ENCODE measurements at regions not wholly inside any gene's neighbourhood (a gene's known extent, or its start where the extent isn't known, plus 50 kb on each side); places are given as distances from the start of the nearest gene placed in this dataset.

DNA sequence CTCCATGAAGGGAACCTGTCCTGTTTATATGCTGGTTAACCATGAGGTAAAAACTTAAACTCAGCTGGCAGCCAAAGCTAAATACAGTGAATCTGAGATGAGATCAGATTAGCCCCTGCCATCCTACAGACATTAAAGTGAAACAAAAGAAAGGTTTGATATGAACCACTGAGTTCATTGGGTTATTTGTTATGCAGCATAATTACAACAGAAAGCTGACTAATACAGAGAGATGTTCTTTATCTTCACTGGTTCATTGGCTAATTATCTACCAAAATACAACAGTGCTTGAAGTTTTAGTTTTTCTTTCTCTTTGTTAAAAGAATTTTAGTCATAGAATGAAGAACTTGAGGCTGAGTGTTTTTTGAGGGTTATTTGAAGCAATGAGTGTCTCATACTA lies 307.6 kb upstream of the FERMT1 start:
- TF ChIP-seq CTCF (IDR thresholded peaks at IDR 0.05; ENCODE audit: low read depth, low read length), result no peak
- no peak overlapping the region for H3K4me3 ChIP-seq (ENCODE audit: low read depth, low read length)

GRCh38 chr20:6426287-6426891 lies 303.6 kb upstream of the FERMT1 start:
- H3K4me3 ChIP-seq (ENCODE audit: low read depth, low read length), result no peak overlapping the region
- no peak for TF ChIP-seq CTCF (IDR thresholded peaks at IDR 0.05; ENCODE audit: low read depth, low read length)

- H3K4me3 ChIP-seq (ENCODE audit: low read depth, low read length), result no peak overlapping the region
- no peak for TF ChIP-seq CTCF (IDR thresholded peaks at IDR 0.05; ENCODE audit: low read depth, low read length)
These were observed 298.8 kb upstream of the FERMT1 start for GRCh38 chr20:6421321-6422248.

DNA sequence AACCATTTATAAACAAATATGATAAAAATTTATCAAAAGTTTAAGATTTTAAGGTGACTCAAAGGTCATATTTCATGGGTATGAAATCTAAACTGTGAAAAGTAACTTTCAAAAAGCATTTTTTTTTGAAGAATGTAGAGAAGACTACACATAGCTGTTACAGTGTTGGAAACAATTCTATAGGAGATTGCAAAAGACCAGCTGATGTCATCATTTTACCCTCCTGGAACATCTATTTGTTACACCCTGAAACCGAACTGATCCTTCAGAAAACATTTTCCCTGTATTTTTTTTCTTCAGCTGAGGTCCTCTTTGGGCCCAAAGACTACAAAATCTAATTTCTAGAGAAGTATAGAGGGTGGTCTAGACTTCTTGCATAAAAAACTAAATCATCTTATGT lies 297.5 kb upstream of the FERMT1 start:
- H3K4me3 ChIP-seq (ENCODE audit: low read depth, low read length), result no peak overlapping the region
- no peak for TF ChIP-seq CTCF (IDR thresholded peaks at IDR 0.05; ENCODE audit: low read depth, low read length)

GRCh38 chr20:6418732-6419131 lies 295.9 kb upstream of the FERMT1 start:
- no peak overlapping the region for H3K4me3 ChIP-seq (ENCODE audit: low read depth, low read length)
- no peak for TF ChIP-seq CTCF (IDR thresholded peaks at IDR 0.05; ENCODE audit: low read depth, low read length)

- TF ChIP-seq CTCF (IDR thresholded peaks at IDR 0.05; ENCODE audit: low read depth, low read length), result no peak
- no peak overlapping the region for H3K4me3 ChIP-seq (ENCODE audit: low read depth, low read length)
These were observed 293.5 kb upstream of the FERMT1 start for GRCh38 chr20:6416371-6416770.

DNA sequence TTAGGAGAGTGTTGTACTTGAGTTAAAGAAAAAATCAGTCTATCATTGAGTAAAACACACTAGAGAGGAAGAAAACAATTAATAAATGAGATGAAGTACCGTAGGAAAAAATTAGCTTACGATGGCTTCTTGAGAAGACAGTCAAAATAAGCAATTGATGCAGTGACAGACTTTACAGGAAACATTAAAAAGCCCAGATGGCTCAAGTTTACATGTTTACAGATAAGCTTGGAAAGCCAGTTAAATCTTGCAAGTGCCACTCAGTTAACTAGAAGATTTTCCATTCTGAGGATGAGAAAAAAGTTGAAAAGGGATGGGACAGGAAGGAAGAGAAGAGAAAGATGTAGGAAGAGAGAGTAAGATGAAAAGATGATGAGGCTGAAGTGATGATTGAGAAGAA lies 288.8 kb upstream of the FERMT1 start:
- H3K4me3 ChIP-seq (ENCODE audit: low read depth, low read length), result no peak overlapping the region
- TF ChIP-seq CTCF (IDR thresholded peaks at IDR 0.05; ENCODE audit: low read depth, low read length), result no peak

Measured in WI38 (cell line).